Jurkat, Clone E6-1 (cell line): ENCODE measurements at regions not wholly inside any gene's neighbourhood (a gene's known extent, or its start where the extent isn't known, plus 50 kb on each side); places are given as distances from the start of the nearest gene placed in this dataset.

Experiments used
- DNase-seq: peaks from one replicate; pipeline ENCODE4 v3.0.0-alpha.2; 2011; ENCODE audit warnings: low read depth, low spot score
- H3K4me3 ChIP-seq: 2 replicates; pipeline ENCODE4 v1.5.1; 2011; ENCODE audit warnings: mild to moderate bottlenecking, low read length, control low read depth, moderate library complexity

- no peak for DNase-seq
- H3K4me3 ChIP-seq = no peak overlapping the region
Measured at GRCh38 chr12:60349232-60349978, 753.6 kb downstream of the SLC16A7 start.

- no peak for DNase-seq
- H3K4me3 ChIP-seq = no peak overlapping the region
Measured at GRCh38 chr12:60387356-60387755, 791.5 kb downstream of the SLC16A7 start.

- no peak overlapping the region for H3K4me3 ChIP-seq
- DNase-seq = peak; percentile 9
Measured at GRCh38 chr12:60391051-60391450, 795.2 kb downstream of the SLC16A7 start.

- no peak for DNase-seq
- H3K4me3 ChIP-seq = no peak overlapping the region
Measured at GRCh38 chr12:60391791-60392190, 796.0 kb downstream of the SLC16A7 start.

GRCh38 chr12:60393093-60393492 is 797.3 kb downstream of the SLC16A7 start:
- H3K4me3 ChIP-seq = no peak overlapping the region
- no peak for DNase-seq

- H3K4me3 ChIP-seq = no peak overlapping the region
- DNase-seq = no peak
Measured at GRCh38 chr12:60394665-60395064, 798.8 kb downstream of the SLC16A7 start.

- no peak for DNase-seq
- H3K4me3 ChIP-seq = no peak overlapping the region
Measured at GRCh38 chr12:60398547-60398946, 802.7 kb downstream of the SLC16A7 start.

- no peak overlapping the region for H3K4me3 ChIP-seq
Measured at GRCh38 chr12:60399064-60399463, 803.2 kb downstream of the SLC16A7 start.

GRCh38 chr12:60402996-60403395 is 807.2 kb downstream of the SLC16A7 start:
- no peak for DNase-seq
- no peak overlapping the region for H3K4me3 ChIP-seq

More at GRCh38 chr12:60399064-60399463, 803.2 kb downstream of the SLC16A7 start:
- DNase-seq = no peak

GRCh38 chr12:60415351-60415750 is 819.5 kb downstream of the SLC16A7 start:
- H3K4me3 ChIP-seq = no peak overlapping the region
- no peak for DNase-seq

GRCh38 chr12:60419986-60420385 is 824.2 kb downstream of the SLC16A7 start:
- no peak for DNase-seq
- H3K4me3 ChIP-seq = no peak overlapping the region

GRCh38 chr12:60421741-60422140 is 825.9 kb downstream of the SLC16A7 start:
- H3K4me3 ChIP-seq = no peak overlapping the region
- DNase-seq = no peak

GRCh38 chr12:60437297-60437696 is 841.5 kb downstream of the SLC16A7 start:
- no peak for DNase-seq
- H3K4me3 ChIP-seq = no peak overlapping the region

GRCh38 chr12:60441577-60441976 is 845.7 kb downstream of the SLC16A7 start:
- DNase-seq = no peak
- H3K4me3 ChIP-seq = no peak overlapping the region

GRCh38 chr12:60451457-60451856 is 855.6 kb downstream of the SLC16A7 start:
- DNase-seq = no peak
- no peak overlapping the region for H3K4me3 ChIP-seq

GRCh38 chr12:60465060-60465459 is 869.2 kb downstream of the SLC16A7 start:
- no peak overlapping the region for H3K4me3 ChIP-seq
- DNase-seq = no peak

- H3K4me3 ChIP-seq = no peak overlapping the region
- DNase-seq = no peak
Measured at GRCh38 chr12:60468546-60468945, 872.7 kb downstream of the SLC16A7 start.

- DNase-seq = no peak
- H3K4me3 ChIP-seq = no peak overlapping the region
Measured at GRCh38 chr12:60475825-60476224, 880.0 kb downstream of the SLC16A7 start.

- DNase-seq = no peak
- no peak overlapping the region for H3K4me3 ChIP-seq
Measured at GRCh38 chr12:60487284-60487683, 891.5 kb downstream of the SLC16A7 start.

GRCh38 chr12:60489071-60489470 is 893.2 kb downstream of the SLC16A7 start:
- H3K4me3 ChIP-seq = no peak overlapping the region
- DNase-seq = no peak

- no peak overlapping the region for H3K4me3 ChIP-seq
- DNase-seq = peak; percentile 7
Measured at GRCh38 chr12:60494244-60494643, 898.4 kb downstream of the SLC16A7 start.
